ENCODE measurements at regions not wholly inside any gene's neighbourhood (a gene's known extent, or its start where the extent isn't known, plus 50 kb on each side); places are given as distances from the start of the nearest gene placed in this dataset.
"Not testable (repeated sequence)": the region's sequence is repeated elsewhere in the genome, so short reads cannot be mapped to it uniquely, and the experiment has no call there.

GRCh38 chr22:44650806-44651205, 51.2 kb upstream of the PRR5 start:
- DNase-seq (ENCODE audit: low spot score) = no peak
- intact Hi-C loops (cut with DNase I) = no loop called here

GRCh38 chr22:44648821-44649565, 53.0 kb upstream of the PRR5 start:
- peak; percentile 73 for DNase-seq (ENCODE audit: low spot score)
- intact Hi-C loops (cut with DNase I) = no loop called here

DNA sequence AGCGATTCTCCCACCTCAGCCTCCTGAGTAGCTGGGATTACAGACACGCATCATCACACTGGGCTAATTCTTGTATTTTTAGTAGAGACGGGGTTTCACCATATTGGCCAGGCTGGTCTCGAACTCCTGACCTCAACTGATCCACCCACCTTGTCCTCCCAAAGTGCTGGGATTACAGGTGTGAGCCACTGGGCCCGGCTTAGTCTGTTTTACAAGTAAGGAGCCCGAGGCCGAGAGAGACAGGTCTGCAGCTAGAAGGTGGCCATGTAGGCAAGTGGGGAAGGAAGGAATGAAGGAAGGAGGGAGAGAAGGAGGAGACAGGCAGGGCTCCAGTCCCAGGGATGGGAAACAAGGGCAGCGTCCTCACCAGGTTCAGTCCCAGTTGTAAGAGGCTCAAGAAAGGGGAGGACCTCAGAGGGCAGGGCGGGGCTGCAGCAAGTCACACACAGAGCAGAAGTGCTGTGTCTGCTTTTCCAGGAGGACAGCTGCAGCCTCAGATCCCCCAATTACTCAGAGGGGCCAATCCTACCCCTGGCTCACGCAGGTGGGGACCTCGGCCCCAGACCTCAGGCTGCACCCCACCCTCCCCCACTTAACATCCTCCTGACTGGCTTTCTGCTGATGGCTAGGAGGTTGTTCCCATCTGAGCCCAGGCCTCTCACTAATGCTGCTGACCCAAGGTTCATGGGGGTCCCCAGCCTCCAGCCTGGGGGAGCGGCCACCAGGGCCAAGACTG, 53.8 kb upstream of the PRR5 start:
- intact Hi-C loops (cut with DNase I) = no loop called here
- peak; percentile 69 for DNase-seq (ENCODE audit: low spot score)

- DNase-seq (ENCODE audit: low spot score) = peak; percentile 10
- intact Hi-C loops (cut with DNase I) = no loop called here
Observed at GRCh38 chr22:44647141-44647540, 54.9 kb upstream of the PRR5 start.

- DNase-seq (ENCODE audit: low spot score) = peak; percentile 14
- intact Hi-C loops (cut with DNase I) = no loop called here
Observed at GRCh38 chr22:44646668-44647067, 55.3 kb upstream of the PRR5 start.

DNA sequence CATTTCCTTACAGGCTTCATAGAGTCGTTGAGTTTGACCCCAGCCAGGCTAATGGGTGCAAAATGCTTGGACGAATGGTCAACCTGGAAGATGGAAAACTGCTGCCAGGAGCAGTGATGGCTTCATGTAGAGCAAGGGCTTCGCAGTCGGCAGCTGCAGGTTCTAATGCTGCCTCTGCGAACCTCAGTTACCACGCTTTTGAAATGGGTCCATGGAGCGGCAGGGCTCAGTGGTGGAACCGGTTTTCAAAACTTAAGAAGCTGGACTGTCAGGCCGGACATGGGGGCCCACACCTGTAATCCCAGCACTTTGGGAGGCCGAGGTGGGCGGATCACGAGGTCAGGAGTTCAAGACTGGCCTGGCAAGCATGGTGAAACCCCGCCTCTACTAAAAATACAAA, 55.9 kb upstream of the PRR5 start:
- intact Hi-C loops (cut with DNase I) = no loop called here
- DNase-seq (ENCODE audit: low spot score) = peak; percentile 53

DNA sequence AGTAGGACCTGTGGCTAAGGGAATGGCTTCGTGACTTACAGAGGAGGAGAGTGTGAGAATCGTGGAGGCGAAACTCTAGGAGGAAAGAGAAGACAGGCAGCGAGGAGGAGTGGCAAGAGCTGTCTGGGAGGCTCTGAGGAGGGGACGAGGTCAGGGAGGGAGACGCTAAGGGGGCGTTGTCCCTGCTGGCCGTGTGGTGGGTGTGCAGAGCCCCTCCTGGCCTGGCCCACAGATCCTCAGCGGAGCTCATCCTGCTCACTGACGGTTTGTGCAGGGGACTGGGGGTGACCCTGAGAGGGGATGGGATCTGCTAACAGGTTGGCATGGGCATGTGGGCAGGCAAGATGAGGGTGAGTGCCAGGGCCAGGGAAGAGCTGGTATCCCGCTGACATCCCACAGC, 56.5 kb upstream of the PRR5 start:
- intact Hi-C loops (cut with DNase I) = no loop called here
- DNase-seq (ENCODE audit: low spot score) = peak; percentile 49

DNA sequence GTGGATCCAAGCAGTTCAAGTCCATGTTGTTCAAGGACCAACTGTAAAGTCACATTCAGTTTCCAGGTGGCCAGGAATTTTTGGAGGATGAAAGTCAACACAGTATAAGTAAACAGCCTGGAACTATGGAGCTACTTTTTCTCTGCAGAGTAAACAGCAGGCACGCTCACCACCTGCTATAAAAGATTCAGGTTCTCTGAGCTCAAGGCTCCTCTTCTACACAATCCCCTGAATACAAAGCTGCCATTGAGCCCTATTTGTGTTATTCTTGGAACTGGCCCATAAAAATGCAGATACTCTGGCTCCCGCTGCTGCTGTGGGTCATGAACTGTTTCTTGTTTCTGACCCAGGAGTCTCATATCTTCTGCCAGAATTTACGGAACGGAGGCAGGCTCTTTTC, 56.9 kb upstream of the PRR5 start:
- peak; percentile 15 for DNase-seq (ENCODE audit: low spot score)
- intact Hi-C loops (cut with DNase I) = no loop called here

DNA sequence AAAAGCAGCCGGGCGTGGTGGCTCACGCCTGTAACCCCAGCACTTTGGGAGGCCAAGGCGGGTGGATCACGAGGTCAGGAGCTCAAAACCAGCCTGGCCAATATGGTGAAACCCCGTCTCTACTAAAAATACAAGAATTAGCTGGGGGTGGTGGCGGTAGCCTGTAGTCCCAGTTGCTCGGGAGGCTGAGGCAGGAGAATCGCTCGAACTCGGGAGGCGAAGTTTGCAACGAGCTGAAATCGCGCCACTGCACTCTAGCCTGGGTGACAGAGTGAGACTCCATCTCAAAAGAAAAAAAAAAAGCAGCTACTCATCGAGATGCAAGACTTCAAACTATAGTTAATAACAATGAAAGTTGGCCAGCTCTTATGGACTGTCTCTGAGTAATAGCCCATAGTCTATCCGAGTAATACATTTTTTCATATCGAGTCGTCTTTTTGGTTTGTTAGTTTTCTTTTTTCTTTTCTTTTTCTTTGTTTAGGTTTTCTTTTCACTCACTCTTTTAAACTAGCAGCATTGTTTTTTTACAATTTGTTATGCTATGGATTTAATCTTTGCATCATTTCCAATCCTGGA, 58.4 kb upstream of the PRR5 start:
- DNase-seq (ENCODE audit: low spot score); intact Hi-C loops (cut with DNase I): not testable (repeated sequence)

GRCh38 chr22:44642096-44642644, 59.8 kb upstream of the PRR5 start:
- DNase-seq (ENCODE audit: low spot score) = peak; percentile 46
- intact Hi-C loops (cut with DNase I) = no loop called here

DNA sequence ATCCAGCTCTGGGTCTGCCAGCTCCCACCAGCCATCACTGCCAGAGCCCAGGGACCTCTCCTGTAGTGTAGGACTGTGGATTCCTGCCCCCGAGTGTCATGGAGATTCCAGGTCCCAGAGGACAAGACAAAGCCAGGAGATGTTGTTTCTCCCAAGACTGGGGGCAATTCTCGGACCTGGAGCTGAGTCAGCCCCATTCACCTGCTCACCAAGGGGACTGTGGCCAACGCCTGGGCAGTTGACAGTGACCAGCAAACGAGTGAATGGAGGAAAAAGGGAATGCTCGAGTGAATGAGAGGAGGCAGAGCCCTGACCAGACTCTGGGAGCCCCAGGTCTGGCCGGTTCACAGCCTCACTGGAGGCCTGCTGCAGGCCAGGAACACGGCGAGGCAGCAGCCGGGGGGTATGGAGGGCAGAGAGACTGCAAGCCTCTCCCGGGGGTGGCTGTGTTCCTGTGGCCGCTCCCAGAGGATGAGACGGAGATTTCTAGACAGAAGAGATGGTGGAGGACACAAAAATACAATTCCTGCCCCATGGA, 61.3 kb upstream of the PRR5 start:
- intact Hi-C loops (cut with DNase I) = no loop called here
- DNase-seq (ENCODE audit: low spot score) = no peak

DNA sequence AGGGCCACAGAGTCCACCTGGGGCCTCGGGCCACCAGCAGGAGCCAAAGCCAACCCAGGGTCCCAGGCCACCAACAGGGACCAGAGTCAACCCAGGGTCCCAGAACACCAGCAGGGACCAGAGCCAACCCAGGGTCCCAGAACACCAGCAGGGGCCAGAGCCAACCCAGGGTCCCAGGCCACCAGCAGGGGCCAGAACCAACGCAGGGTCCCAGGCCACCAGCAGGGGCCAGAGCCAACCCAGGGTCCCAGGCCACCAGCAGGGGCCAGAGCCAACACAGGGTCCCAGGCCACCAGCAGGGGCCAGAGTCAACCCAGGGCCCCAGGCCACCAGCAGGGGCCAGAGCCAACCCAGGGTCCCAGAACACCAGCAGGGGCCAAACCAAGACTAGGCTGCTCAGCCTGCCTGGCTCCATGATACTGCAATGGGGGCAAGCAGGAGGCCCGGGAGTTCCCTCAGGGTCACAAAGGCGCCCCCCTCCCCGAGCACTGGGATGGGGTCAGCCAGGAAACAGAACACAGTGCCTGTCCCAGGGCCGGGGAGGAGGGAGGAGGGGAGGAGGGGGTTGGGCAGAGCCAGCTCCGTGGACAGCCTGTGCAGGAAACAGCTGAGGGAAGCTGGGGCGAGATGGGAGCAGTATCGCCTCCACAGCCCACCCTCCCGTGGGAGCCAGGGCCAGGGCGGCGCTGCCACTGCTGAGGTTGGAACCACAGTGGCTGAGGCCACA, 62.0 kb upstream of the PRR5 start:
- peak; percentile 64 for DNase-seq (ENCODE audit: low spot score)

DNA sequence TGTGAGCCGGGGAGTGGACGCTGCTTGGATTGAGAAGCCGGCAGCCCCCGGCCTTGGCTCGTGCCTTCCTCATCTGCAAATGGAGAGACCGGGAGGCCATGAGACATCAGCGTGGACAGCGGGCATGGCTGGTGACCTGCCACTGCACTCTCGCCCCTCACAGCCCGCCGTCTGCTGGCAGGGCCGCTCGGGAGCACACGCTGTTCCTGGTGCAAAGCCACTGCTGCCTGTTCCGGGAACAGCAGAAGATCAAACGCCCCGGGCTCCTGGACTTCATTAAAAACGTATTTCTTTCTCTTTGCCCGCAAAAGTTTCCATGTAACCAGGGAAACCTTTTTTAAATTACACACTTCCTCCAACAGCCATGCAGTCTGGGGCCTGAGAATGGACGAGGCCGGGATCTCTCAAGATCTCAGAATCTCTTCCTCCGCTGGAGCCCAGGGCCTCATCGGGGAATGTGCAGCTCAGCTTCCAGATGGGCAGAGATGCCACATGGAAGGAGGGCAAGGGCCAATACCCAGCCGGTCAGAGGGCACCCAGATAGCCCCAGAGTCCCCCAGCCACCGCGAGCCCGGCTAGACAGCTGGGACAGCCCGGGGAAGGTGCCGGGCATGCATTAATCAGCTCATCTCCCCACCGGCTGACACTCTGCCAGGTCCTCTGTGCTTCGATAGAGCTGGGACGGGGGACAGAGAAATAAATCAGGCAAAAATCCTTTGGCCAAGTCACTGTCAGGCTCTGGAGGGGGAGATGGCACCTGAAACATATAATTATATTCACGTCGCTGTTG, 62.8 kb upstream of the PRR5 start:
- peak; percentile 63 for DNase-seq (ENCODE audit: low spot score)
- intact Hi-C loops (cut with DNase I) = no loop called here

More for the DNA sequence above, 62.0 kb upstream of the PRR5 start:
- intact Hi-C loops (cut with DNase I) = no loop called here

- DNase-seq (ENCODE audit: low spot score); intact Hi-C loops (cut with DNase I): not testable (repeated sequence)
Observed at GRCh38 chr22:44636502-44637206, 65.3 kb upstream of the PRR5 start.

- not testable (repeated sequence) for DNase-seq (ENCODE audit: low spot score)
Observed at GRCh38 chr22:44635567-44635966, 66.4 kb upstream of the PRR5 start.

DNA sequence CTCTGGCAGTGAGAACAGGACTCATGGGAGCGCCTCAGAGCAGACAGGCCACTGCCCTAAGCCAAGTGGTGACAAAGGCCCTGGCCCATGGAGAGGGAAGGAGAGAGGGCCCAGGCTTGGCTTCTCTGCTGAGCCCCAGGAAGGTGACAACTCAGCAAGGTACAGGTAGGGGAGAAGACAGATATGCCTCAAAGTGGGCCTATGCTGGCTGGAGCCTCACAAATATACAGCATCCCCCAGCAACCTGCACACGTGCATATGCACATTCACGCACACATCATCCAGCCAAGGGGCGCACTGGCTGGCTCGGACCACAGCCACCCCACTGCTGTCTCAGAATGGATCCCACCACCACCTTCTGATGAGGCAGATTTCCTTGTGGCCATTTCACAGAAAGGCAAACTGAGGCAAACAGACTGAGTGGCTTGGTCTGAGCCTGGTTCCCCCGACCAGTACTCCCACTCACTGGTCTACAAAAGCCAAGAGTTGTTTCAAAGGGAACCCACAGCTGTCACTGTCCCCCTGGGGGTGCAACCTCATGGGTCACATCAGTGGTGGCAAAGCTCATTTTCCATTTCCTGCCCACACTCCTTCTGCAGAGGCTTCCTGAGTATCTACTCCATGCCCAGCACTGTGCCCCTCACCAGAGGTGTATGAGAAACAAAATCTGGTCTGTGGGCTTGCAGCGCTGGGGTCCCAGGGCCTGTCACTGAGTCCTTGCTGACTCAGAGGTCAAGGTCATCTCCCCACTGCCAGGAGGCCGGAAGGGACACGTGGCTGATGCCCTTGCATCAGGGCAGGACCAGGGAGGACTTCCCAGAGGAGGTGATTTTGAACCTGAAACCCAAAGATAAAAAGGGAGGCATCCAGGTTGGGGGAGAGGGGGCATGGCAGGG, 67.3 kb upstream of the PRR5 start:
- intact Hi-C loops (cut with DNase I) = no loop called here
- DNase-seq (ENCODE audit: low spot score) = no peak

More at GRCh38 chr22:44635567-44635966, 66.4 kb upstream of the PRR5 start:
- intact Hi-C loops (cut with DNase I) = not testable (repeated sequence)

GRCh38 chr22:44633647-44634046, 68.4 kb upstream of the PRR5 start:
- intact Hi-C loops (cut with DNase I) = no loop called here
- DNase-seq (ENCODE audit: low spot score) = no peak

Data from cardiac septum (tissue), 1 donor.